ENCODE measurements at regions not wholly inside any gene's neighbourhood (a gene's known extent, or its start where the extent isn't known, plus 50 kb on each side); places are given as distances from the start of the nearest gene placed in this dataset.

DNA sequence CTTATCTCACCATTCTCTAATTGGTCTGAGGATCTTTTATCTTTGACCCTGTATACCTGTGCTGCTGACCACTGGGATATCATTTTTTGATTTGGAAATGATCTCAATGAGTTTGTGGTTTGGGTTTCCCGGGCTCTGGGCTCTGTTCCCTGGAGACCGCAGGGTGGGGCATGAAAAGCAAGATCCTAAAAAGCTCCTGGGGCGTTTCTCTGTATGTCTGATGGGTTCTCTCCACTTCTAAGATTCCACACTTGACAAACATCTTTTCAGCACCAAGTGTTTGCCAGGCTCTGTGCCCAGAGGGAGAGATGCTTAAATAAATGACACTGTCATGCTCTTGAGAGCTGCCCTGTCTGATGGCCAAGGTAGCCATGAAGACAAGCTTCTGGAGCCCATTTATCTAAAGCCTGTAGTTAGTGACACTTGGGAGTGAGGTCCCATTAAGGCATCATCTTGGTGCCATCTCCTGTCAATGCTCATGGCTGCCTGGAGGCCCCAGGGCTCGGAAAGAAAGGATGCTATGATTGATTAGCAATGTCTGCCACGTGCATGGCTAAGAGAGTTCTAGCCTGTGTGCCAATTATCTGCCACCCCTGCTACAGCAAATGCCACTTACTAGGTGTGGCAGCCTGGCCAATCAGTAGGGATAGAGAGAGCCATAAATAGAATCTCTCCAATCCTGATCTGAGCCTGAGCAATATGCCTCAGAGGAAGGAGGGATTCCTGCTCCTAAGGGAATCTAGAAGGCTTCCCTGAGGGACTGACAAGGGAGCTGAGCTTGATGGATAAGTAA is 531.6 kb downstream of the MN1 start:
- no peak for DNase-seq

DNA sequence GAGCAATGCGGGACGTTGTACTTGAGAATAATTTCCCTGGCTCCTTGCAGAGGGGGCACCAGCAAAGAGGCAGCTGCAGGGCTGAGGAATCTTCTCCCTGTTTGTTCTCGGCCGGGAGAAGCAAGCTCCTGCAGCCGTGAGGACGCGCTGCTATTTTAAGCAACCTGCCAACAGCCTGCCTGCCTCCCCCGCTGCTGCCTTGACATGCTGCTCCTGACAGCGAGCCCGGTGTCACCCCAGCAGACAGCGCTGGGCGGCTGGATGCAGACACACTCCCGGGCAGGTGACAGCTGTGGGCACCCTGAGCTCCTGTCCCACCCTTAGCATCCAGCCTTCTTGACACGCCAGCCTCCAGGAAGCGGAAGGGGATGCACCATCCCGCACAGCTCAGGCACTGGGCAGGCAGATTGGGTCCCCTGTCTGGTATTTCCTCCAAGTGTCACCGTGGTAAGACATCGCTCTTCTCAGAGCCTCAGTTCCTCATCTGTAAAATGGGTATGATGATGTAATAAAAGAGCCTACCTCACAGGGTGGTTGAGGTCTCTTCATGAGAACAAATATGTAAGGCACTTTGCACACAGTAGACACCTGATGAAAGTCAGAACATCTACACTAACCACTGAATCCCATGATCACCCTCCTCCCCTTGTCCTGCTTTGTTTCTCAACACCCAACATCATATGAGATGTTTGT is 530.6 kb downstream of the MN1 start:
- DNase-seq = no peak

DNA sequence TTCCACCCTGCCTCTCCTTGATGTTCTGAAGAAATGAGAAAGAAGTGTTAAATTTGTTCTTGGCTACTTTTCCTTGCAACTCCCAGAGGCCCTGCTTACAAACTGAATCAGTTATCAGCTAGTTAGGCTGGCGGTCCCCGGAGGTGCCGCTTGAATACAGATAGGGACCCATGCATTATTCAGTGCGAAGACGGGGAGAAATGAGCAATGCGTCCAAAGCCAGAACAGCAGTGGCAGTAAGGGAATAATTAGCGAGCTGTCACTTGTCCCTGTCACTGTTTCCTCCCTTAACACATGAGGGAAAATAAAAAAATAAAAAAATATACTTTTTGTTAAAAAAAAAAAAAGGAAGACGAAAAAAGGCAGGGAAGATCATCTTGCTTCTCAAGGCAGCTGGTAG is 528.1 kb downstream of the MN1 start:
- no peak for DNase-seq

DNA sequence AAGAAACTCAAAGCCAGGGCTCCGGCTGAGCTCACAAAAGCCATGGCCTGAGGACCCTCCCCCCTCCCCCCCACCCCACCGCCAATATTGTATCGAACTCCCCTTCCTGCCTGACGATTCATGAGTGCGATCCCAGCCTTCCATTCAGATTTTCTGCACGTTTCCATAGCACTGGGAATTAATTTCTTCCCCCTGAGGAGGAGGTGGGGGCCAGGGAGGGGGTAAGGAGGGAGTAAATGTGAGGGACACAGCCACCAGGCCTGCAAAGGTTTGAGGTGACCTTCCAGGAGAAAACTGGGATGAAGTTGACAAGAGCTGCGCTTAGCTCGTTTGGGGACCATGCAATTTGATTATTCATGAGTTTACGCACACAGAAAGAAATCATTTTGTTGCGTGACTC is 527.7 kb downstream of the MN1 start:
- DNase-seq = no peak

DNA sequence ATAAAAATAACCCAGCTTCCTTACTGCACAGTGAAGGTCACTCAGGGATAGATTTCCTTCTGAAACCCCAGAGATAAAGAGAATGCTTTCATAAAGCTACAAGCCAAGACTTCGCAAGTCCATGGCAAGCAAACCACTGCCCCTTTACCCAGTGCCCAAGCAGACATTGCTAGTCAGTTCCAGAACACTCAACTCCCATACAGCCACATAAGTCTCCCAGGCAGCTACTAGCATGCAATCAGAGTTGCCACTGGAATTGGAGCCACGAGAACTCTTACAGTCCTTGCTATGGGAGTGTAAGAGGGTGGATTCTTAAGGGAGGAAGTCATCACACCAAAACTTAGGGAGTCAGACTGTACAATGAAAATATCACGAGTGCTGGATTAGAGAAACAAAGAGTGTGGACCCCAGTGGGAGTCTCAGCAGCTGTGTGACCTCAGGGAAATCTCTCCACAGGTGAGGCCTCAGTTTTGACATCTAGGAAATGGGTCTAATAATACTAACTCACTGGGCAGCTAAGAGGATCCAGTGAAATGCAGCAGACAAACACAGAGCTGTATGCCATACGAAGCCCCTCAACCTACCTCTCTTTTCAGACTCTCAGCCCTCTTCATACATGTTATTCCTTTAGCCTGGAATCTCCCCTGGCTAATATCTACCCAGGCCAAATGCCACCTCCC is 526.6 kb downstream of the MN1 start:
- DNase-seq = no peak

DNA sequence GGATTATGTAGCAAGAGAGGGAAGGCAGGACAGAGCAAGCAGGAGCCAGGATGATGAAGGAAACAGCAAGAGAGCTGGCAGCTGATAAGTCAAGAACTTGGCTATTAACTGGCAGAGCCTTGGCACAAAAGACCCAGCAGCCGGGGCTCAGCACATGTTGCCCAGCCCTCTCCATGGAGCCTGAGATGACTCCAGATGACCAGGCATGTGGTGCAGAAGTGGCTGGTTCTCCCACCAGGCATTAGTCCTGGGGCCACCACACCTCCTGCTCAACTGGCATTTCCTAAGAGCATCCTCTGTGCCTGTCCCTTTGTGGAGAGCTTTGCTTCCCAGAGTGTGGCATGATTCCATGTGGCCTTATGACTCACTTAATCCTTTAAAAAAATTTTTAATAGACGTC is 522.6 kb downstream of the MN1 start:
- DNase-seq = no peak

DNA sequence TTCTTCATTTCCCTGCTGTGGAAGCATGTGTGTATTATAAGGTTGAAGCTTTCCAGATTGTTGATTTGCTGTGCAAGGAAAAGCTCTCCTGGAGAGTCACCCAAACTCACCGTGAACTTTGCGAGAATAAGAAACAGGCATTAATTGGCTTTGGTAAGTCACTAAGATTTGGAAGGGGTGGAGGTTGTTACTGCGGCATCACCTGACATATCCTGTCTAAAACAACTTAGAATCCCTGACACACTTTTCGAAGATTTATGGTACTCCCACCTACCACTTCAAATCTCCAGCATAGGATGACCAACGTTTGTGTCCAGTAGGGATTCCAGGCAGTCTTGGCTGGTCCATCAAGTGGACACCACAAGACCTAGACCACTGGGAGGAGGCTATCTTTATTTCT is 518.3 kb downstream of the MN1 start:
- no peak for DNase-seq

DNA sequence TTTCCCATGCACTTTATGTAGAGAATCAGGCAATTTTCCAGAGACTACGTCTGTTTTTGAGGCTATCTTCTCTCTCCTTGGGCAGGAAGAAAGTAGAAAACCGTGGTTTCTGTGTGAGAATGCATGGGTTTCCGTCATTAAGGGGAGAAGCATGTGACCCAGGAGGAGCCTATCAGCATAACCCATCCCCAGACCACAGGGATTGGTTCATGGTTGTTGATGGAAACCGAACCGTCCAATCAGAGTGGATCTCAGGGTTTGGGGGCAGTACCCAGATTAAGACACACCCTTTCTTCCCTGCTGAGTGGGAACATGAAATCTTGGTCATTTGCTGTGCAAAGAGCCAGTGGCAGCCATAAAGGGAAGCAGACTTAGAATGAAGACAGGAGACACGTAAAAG is 517.8 kb downstream of the MN1 start:
- DNase-seq = no peak

DNA sequence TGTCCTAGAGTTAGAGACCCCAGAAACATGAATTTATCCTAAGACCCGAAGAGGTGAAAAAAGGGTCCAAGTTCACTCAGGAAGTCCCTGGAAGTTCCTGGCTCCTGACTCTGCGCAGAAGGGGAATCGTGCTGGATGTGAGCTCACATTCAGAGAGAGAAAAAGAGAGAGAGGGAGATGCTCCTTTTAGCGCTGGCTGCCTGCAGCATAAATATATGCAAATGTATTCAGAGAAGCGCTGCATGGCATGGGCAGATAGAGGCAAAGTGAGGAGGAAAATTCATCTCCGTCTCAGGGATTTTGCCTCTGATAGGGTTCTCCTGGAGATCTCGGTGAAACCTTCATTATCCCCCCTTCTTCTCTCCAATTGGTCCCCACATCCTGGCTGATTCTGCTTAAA is 517.2 kb downstream of the MN1 start:
- no peak for DNase-seq

DNA sequence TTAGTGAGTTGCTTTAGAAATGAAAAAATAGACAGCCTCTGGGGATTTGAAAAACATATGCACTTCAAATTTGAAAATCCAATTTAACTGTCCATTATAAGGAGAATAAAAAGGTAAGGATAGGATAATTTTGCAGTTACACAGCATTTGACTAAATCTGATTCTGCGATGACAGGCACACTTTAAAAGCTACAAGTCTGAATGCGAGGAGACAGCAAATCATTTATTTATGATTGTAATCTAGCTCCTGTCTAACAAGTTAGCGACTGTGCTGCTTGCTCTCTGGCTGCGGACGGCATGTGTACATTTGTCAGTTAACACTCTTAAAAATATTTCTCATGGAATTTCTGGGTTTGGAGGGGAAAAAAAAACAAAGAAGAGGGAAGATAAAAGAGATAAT is 514.8 kb downstream of the MN1 start:
- DNase-seq = no peak

DNA sequence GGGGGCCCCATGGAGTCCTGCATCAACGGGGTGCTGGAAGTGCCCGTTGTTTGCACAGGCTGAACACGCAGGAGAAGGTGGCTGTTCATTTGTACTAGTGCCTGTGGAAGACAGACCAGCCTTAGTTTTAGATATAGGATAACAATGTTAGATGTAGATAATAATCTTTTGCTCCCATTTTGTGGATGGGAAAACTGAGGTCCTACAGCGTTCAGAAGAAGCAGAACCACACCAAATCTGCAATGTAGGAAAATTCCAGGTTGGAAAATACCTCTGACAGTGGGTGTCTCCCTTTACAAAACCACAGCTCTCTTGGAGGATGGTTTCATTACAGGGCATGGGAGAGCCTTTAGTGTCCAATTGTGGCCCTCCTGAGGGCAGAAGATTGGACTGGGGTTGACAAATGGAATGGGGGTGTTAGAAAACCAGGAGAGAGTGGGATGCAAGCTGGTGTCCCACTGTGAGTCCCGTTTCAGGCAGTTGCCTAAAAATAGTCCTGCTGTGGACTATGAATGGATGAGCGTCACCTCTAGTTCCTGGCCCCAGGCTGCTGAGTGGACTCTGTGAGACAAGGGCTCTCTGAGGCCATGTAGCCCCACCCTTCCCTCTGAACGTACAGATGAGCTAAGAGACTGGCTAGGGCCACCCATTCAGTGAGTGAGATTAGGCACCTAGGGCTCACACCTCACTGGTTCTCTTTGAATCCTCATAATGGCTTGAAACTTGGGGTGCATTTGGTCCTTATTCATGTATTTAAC is 508.8 kb downstream of the MN1 start:
- no peak for DNase-seq

DNA sequence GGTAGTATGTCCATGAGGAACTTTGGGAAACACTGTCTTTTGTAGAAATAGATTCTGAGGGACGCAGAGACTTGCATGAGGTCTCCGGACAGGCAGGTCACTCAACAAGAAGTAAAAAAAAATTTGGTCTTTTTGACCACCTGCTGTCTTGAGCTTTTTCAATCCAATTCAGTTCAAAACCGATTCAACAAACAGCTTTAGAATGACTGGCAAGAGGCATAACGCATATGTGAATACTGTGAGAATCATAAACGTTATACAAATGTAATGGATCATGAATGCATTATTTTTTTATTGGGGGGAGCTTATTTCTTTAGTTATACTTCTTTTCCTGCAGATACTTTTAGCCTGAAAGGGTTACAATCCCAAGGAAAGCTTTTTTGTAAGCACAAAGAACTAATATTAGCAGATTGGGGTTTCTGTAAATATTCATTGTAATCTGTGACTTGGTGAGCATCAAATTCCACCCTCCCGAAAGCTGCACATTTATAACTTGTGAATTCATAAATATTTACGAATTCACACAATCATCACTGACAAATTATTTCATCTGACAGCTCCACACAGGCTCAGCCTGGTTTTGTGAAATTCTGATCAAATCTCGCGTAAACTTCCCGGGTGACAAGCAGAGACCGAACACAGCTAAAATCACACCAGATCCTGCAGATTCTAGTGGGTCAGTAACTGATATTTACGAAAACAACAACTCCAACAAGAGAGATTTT is 507.7 kb downstream of the MN1 start:
- DNase-seq = no peak

DNA sequence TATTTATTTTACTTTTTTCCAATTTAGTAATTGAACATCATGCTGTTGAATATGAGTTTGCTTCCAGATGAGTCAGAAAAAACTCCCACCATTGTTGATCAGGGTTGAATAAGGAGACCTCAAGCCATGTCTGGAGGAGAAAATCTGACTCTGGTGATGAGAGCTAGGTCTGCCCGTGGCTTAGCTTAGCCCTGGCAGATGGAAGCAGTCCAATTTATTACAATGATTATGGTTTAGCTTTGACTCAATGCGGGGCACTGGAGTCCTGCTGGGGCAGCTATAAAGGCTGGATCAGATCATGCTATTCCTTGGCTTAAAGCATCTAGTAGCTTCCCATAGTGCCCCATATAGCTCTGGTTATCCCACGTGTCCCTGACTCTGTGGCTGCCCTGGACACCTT is 506.5 kb downstream of the MN1 start:
- no peak for DNase-seq

DNA sequence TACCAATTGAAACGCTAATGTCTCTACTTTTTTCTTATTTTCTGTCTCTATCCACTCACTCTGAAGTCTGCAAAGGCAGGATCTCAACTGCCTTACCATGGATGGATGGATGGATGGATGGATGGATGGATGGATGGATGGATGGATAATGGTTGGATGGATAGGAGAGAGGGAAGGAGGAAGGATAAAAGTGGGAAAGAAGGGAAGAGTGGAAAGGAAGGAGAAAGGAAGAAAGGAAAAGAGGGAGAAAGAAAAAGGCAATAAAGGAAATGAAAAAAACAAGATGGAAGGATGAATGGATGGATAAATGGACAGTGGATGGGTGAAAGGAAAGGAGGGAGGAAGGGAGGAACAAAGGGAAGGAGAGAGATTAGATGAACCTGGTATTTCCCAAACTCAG is 506.0 kb downstream of the MN1 start:
- DNase-seq = no peak

DNA sequence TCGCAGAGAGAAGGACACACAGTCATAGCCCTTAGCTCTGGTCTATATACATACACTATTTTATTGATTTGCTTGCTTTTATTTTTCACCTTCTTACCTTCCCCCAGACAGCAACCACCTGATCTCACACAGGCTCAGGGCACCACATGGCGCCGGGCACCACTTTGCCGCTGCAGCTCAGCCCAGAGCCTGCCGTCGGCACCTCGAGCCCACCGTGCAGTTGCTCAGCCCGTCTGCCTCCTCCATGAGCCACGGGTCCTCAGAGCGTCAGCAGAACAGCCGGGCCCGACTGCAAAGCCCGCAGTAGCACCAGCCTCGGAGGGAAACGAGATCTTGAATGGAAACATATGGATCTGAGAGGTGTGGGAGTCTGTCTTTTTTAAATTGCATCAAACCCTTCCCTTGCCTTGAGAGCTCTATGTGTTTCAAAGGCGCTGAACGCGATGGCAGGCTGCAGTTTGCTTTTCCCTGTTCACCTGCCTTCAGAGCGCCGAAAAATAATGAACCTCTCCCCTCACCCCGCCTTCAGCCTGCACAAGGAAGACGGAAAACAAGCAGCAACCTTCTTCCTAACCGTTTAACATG is 505.4 kb downstream of the MN1 start:
- DNase-seq = no peak

DNA sequence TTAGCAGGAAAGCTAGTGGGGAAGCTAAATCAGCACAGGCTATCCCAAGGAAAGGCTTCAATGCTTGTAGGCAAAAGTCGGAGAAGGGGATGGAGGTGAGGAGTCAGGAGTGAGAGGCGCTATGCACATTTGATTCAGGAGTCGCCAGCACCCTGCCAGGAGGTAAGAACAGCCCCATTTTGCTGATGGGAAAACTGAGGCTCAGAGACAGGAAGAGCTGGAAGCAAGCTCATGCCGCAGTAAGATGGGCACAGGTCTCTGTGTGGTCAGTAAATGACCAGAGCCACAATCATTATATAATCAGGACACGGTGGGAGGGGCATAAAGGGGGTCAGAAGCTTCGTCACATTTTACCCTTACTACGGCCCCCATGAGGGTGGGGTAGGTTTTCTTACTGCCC is 504.4 kb downstream of the MN1 start:
- DNase-seq = no peak

DNA sequence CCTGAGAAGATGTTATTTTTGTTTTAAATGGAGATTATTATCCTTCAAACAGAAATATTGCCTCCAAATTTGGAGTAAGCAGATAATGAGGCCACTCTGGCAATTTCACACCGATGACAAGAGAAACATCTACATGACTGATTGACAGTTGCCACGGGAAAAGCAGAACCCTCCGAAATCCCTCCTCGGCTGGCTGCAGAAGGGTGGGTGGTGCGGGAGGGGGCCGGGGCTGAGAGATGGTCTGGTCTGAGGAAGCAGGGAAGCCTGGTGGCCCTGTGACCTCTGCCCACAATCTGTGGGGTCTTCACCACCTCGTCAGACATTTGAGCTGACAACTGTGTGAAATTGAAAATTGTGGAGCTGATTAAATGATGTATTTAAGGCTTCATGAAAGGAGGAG is 503.2 kb downstream of the MN1 start:
- DNase-seq = no peak

DNA sequence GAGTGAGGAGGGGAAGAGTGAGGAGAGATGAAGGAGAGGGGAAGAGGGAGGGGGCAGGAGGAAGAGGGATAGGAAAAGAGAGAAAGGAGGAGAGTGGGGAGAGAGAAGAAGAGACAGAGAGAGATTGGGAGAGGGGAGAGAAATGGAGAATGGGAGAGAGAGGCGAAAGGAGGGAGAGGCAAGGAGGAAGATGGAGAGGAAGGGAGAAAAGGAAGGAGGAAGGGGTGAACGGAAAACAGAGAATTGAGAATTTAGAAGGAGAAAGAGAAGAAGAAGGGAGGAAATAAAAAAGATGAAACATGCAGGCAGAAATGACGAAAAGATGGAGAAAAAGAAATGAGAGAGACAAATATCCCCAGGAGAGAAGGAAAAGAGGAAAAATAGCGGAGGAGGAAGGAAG is 502.8 kb downstream of the MN1 start:
- DNase-seq = no peak

DNA sequence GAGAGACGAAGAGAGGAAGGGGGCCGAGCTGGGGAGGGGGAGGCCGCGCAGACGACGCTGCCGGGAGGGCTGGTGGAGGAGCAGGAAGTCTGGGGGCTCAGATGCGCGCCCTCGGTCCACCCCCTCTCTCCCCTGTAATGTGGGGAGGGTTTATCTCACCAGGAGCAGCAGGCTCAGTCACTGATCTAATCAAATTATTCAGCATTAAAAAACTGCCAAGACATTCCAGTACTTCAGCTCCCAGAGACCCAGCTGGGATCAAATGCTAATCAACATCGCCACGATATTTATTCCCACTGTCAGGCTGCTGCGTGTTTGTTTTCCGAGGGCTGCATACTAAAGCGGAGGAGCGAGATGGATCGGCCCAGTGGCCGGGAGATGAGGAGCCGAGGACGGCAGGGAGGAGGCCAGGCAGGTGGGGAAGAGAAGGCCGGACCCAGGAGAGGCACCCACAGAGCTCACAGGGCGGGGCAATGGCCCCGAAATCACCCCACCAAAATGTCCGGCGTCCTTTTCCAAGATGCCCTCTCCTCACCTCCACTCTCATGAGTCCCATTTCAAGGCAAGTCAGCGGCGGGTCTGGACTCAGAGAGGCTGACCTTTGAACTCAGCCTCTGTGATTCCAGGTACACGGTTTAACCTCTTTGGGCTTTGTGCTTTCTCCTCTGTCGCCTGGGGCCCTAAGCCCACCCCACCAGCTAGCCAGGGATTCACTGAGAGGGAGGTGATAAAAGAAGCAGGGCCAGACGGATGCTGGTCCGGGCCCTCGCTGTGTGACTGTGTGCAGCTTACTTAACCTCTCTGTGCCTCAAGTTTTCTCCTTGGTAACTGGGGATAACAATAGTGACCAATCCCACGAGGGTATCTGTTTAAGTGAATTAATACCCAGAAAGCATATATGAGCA is 502.1 kb downstream of the MN1 start:
- no peak for DNase-seq

DNA sequence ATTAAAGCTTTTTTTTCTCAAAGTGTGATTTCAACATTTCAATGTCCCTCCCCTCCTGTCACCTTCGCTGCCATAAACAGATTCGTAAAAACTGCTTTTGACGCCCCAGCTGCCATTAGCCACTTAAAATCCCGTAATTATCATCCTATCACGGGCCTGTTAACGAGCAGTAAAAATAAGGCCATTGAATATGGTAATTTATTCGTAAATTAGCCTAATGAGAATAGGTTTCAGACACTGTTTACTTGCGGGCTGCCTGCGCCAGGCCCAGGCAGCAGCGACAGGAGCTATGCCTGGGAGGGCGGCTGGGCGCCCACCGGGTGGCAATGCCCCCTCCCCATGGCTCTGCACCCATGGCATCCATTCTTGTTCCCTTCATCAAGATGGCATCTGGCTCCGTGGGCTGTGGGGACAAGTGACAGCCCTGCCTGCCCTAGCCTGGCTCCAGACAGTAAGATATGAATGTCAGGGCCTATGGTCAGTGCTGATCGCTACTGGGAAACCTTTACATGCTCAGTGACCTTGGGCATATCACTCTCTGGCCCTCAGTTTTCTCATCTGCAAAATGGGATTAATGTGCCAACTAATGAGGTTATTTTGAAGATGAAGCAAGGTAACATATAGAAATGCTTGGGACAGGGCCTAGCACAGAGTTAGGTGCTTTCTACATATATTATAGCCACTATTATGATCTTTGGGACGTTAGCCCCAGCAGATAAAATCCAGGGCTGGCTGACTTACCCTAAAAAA is 500.8 kb downstream of the MN1 start:
- no peak for DNase-seq

DNA sequence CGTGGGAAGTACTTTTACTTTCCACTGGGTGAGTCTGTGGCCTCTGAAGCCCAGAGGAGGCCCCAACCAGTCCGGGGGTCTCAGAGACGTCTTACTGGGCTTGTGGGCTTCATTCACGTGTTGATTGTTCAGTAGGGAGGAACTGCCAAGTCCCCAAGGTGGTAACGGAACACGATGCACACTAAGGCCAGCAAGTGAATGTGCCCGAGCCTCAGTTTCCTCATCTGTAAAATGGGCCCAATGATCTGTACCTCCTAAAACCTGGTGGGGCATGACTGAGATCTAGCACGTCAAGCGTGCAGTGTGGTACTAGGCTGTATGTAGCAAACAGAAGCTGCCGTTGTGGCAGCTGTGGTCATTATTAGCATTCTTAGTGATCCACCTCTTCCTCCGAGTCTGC is 499.1 kb downstream of the MN1 start:
- DNase-seq = no peak

Measured in activated naive CD4-positive, alpha-beta T cell treated with Interleukin-2 at 50 U/mL for 16 hours (primary cell).